H1 (cell line): ENCODE measurements at regions not wholly inside any gene's neighbourhood (a gene's known extent, or its start where the extent isn't known, plus 50 kb on each side); places are given as distances from the start of the nearest gene placed in this dataset.

ENCODE experiments used
- CTCF ChIA-PET: fragments of 300-600 bp; sonication (Branson Sonifier 250); formaldehyde crosslinking; loops from one replicate; lab custom pipeline; 2021; ENCODE audit not compliant: partially characterized antibody; lab: Charles Lee
- POLR2A ChIA-PET: fragments of 300-600 bp; sonication (Branson Sonifier 250); formaldehyde crosslinking; loops from one replicate; lab custom pipeline; 2021; ENCODE audit warnings: inconsistent platforms; ENCODE audit not compliant: partially characterized antibody; lab: Charles Lee
- DNase-seq, 2 experiments: peaks; one replicate each; pipeline versions ENCODE4 v3.0.0 to v3.0.0-alpha.2; 2010 to 2022; ENCODE audit warnings: low spot score in 2 of 2, low read depth in 1 of 2, mixed read lengths in 1 of 2
- FAIRE-seq: peaks from 2 replicates; lab custom pipeline; 2011; peaks lifted over from hg19 to GRCh38; lab: Jason Lieb, UNC
- H2AFZ ChIP-seq: 2 replicates; pipeline ENCODE4 v1.8.1; 2012; ENCODE audit warnings: low read length, inconsistent platforms
- H2AK5ac ChIP-seq: 2 replicates; pipeline ENCODE4 v1.6.1; 2013; ENCODE audit warnings: low read depth, low read length
- H2BK120ac ChIP-seq: replicated peaks from 2 replicates; pipeline ENCODE3; 2013; ENCODE audit warnings: low read depth, low read length, inconsistent platforms
- H2BK12ac ChIP-seq: 2 replicates; pipeline ENCODE4 v1.6.1; 2013; ENCODE audit warnings: low read depth, low read length
- H2BK15ac ChIP-seq: 2 replicates; pipeline ENCODE4 v1.6.1; 2013; ENCODE audit warnings: low read length
- H2BK20ac ChIP-seq: 2 replicates; pipeline ENCODE4 v1.6.1; 2013; ENCODE audit warnings: low read length
- H2BK5ac ChIP-seq: 2 replicates; pipeline ENCODE4 v1.6.1; 2013; ENCODE audit warnings: low read depth, low read length
- H3K14ac ChIP-seq: 2 replicates; pipeline ENCODE4 v1.6.1; 2013; ENCODE audit warnings: inconsistent platforms; ENCODE audit not compliant: insufficient read length
- H3K18ac ChIP-seq: 2 replicates; pipeline ENCODE4 v1.6.1; 2013; ENCODE audit warnings: low read length; ENCODE audit errors: extremely low read depth
- H3K23ac ChIP-seq: 2 replicates; pipeline ENCODE4 v1.6.1; 2013; ENCODE audit warnings: inconsistent platforms; ENCODE audit not compliant: insufficient read length
- H3K23me2 ChIP-seq: 2 replicates; pipeline ENCODE4 v1.6.1; 2013; ENCODE audit warnings: low read depth, low read length
- H3K27ac ChIP-seq: 2 replicates; pipeline ENCODE4 v1.6.1; 2011; ENCODE audit warnings: low read depth, low read length, inconsistent platforms
- H3K27me3 ChIP-seq, 4 experiments: replicated peaks in 1 of 4; 1 replicate in 1 of 4; 2 replicates in 3 of 4; pipeline versions ENCODE4 v1.6.1 to v1.8.1; 2011 to 2013; ENCODE audit warnings: low read length in 3 of 4, mild to moderate bottlenecking in 3 of 4, inconsistent platforms in 2 of 4, mixed read lengths in 2 of 4, moderate library complexity in 1 of 4; ENCODE audit not compliant: control insufficient read depth in 3 of 4, insufficient read depth in 3 of 4; ENCODE audit errors: extremely low read depth in 1 of 4
- H3K36me3 ChIP-seq, 4 experiments: 2 replicates each; pipeline versions ENCODE4 v1.6.1 to v1.8.1; 2011 to 2013; ENCODE audit warnings: mild to moderate bottlenecking in 4 of 4, low read length in 3 of 4, moderate library complexity in 2 of 4, control low read depth in 1 of 4, inconsistent platforms in 1 of 4; ENCODE audit not compliant: insufficient read depth in 4 of 4, control insufficient read depth in 2 of 4
- H3K4ac ChIP-seq: replicated peaks from 2 replicates; pipeline ENCODE3; 2013; ENCODE audit warnings: low read length, low read depth, mixed read lengths, inconsistent platforms; ENCODE audit not compliant: insufficient read length
- H3K4me1 ChIP-seq, 4 experiments: replicated peaks in 1 of 4; 1 replicate in 1 of 4; 2 replicates in 3 of 4; pipeline versions ENCODE4 v1.6.1 to v1.8.1; 2011 to 2013; ENCODE audit warnings: low read length in 3 of 4, inconsistent platforms in 2 of 4, mixed read lengths in 1 of 4; ENCODE audit not compliant: insufficient read depth in 4 of 4, control insufficient read depth in 3 of 4
- H3K4me2 ChIP-seq, 2 experiments: 2 replicates each; pipeline versions ENCODE4 v1.6.1 to v1.8.1; 2011 to 2013; ENCODE audit warnings: low read depth in 2 of 2, low read length in 2 of 2, control low read depth in 1 of 2, inconsistent platforms in 1 of 2, mild to moderate bottlenecking in 1 of 2; ENCODE audit not compliant: insufficient read depth in 1 of 2
- H3K4me3 ChIP-seq, 4 experiments: fragments of 200-600, 300-600 bp in 1 of 4; sonication (generic), shearing (Covaris generic), sonication (Bioruptor Twin) in 1 of 4; 2 replicates each; pipeline versions ENCODE4 v1.5.1 to v1.8.1; 2011 to 2016; ENCODE audit warnings: low read length in 4 of 4, low read depth in 3 of 4, control low read depth in 2 of 4, inconsistent platforms in 2 of 4, mild to moderate bottlenecking in 2 of 4, mixed read lengths in 1 of 4, moderate library complexity in 1 of 4; ENCODE audit not compliant: insufficient read depth in 2 of 4; ENCODE audit errors: extremely low read depth in 1 of 4
- H3K56ac ChIP-seq: replicated peaks from 2 replicates; pipeline ENCODE3; 2013; ENCODE audit warnings: low read depth, mild to moderate bottlenecking, mixed read lengths, low read length, inconsistent platforms; ENCODE audit not compliant: insufficient read length
- H3K79me1 ChIP-seq: 2 replicates; pipeline ENCODE4 v1.6.1; 2013; ENCODE audit warnings: low read depth, low read length, control low read depth
- H3K79me2 ChIP-seq, 2 experiments: 2 replicates each; pipeline versions ENCODE4 v1.6.1 to v1.8.1; 2012 to 2013; ENCODE audit warnings: low read length in 2 of 2, mild to moderate bottlenecking in 2 of 2, inconsistent platforms in 1 of 2; ENCODE audit not compliant: insufficient read depth in 2 of 2, control insufficient read depth in 1 of 2
- H3K9ac ChIP-seq, 4 experiments: replicated peaks in 1 of 4; 1 replicate in 1 of 4; 2 replicates in 3 of 4; pipeline versions ENCODE4 v1.6.1 to v1.8.1; 2011 to 2013; ENCODE audit warnings: low read depth in 3 of 4, low read length in 3 of 4, control low read depth in 2 of 4, mild to moderate bottlenecking in 2 of 4, moderate library complexity in 2 of 4, inconsistent platforms in 1 of 4; ENCODE audit errors: extremely low read depth in 1 of 4
- H3K9me3 ChIP-seq, 2 experiments: 2 replicates each; pipeline versions ENCODE4 v1.6.1 to v1.8.1; 2012 to 2013; ENCODE audit warnings: mild to moderate bottlenecking in 2 of 2, moderate library complexity in 2 of 2, control low read depth in 1 of 2, inconsistent platforms in 1 of 2, low read depth in 1 of 2, low read length in 1 of 2, mixed read lengths in 1 of 2; ENCODE audit not compliant: insufficient read depth in 2 of 2
- H4K20me1 ChIP-seq, 2 experiments: replicated peaks in 1 of 2; 2 replicates each; pipeline versions ENCODE3 to v1.8.1; 2011 to 2013; ENCODE audit warnings: inconsistent platforms in 2 of 2, low read length in 2 of 2, mild to moderate bottlenecking in 1 of 2; ENCODE audit not compliant: insufficient read depth in 2 of 2, control insufficient read depth in 1 of 2
- H4K5ac ChIP-seq: 2 replicates; pipeline ENCODE4 v1.6.1; 2013; ENCODE audit warnings: low read length, low read depth, mixed read lengths, inconsistent platforms; ENCODE audit not compliant: insufficient read length
- H4K8ac ChIP-seq: 2 replicates; pipeline ENCODE4 v1.8.0; 2013; ENCODE audit warnings: mild to moderate bottlenecking, moderate library complexity, low read length, inconsistent platforms; ENCODE audit not compliant: insufficient read depth; ENCODE audit errors: extremely low read depth
- H4K91ac ChIP-seq: replicated peaks from 2 replicates; pipeline ENCODE3; 2013; ENCODE audit warnings: low read length, mixed read lengths, inconsistent platforms; ENCODE audit not compliant: insufficient read length
- CBX5 ChIP-seq: fragments of 300-800, 300-1000 bp; sonication (generic); IDR thresholded peaks from 2 replicates; pipeline ENCODE4 v1.7.1; 2016; ENCODE audit warnings: antibody characterized with exemption, low read length, low read depth
- CEBPB ChIP-seq: IDR thresholded peaks from 2 replicates; pipeline ENCODE4 v1.6.1; 2012; ENCODE audit warnings: low read depth, low read length
- CHD2 ChIP-seq: IDR thresholded peaks from 2 replicates; pipeline ENCODE4 v1.6.1; 2012; ENCODE audit warnings: low read length, improper control_type of control experiment
- JUN ChIP-seq: IDR thresholded peaks from 2 replicates; pipeline ENCODE4 v1.6.1; 2011; ENCODE audit warnings: low read depth, mild to moderate bottlenecking, improper control_type of control experiment, low read length
- KDM5A ChIP-seq: fragments of 200-600 bp; IDR thresholded peaks from 2 replicates; pipeline ENCODE4 v1.7.1; 2012; ENCODE audit warnings: mild to moderate bottlenecking, low read length, inconsistent platforms, mixed read lengths
- MAFK ChIP-seq: IDR thresholded peaks from 2 replicates; pipeline ENCODE4 v1.6.1; 2012; ENCODE audit warnings: low read depth, mild to moderate bottlenecking, improper control_type of control experiment, low read length
- SIRT6 ChIP-seq: IDR thresholded peaks from one replicate; pipeline ENCODE4 v1.7.1; 2012; ENCODE audit warnings: low read length, inconsistent platforms
- TAF1 ChIP-seq: IDR thresholded peaks from 2 replicates; pipeline ENCODE4 v1.6.1; 2011; ENCODE audit warnings: mild to moderate bottlenecking, low read depth, low read length

DNA sequence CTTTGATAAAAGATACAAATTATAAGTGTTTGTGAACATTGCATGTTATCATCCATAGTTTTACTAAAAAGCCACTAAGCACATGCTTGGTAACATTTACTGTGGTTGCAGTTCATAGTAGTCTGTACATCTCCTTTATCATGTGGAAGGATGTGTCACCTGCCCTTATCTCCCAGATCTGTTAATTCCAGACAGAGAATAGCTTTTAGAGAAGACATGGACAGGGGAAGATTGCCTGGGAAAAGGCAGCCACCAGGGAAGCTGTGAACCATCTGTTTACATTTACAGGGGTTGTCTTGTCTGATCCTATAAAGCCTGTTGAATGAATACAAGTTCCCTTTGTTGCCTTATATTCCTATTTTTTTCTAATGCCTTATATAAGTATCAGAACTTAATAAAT lies 396.0 kb downstream of the FAT4 start:
- Histone ChIP-seq H4K5ac (no peak overlapping the region), H3K9ac (no peak overlapping the region), H2BK12ac (no peak overlapping the region), H2AK5ac (no peak overlapping the region), H2BK5ac (no peak overlapping the region), H2AFZ (no peak overlapping the region), H3K79me2 (no peaks in the 10 kb centered on the region), H3K4ac (no peak overlapping the region), H2BK15ac (no peak overlapping the region), H4K91ac (no peak overlapping the region), H3K23me2 (no peaks in the 10 kb centered on the region; the same call in 1 of the 2 replicates), H3K9me3 (no peaks in the 10 kb centered on the region), H3K27me3 (no peaks in the 10 kb centered on the region), H4K8ac (no peak overlapping the region), H2BK120ac (no peak overlapping the region), H3K56ac (no peak overlapping the region), H3K4me3 (no peak overlapping the region), H3K36me3 (no peaks in the 10 kb centered on the region), H3K27ac (no peak overlapping the region), H3K79me1 (no peaks in the 10 kb centered on the region), H3K4me1 (peaks cover 0 to 8% (median 3%) of the 10 kb centered on the region in 4 experiments; a peak in 2 of 7 replicates), H4K20me1 (no peaks in the 10 kb centered on the region), H3K18ac (no peak overlapping the region), H3K4me2 (no peak overlapping the region), H3K23ac (no peak overlapping the region), H3K14ac (no peak overlapping the region), H2BK20ac (no peak overlapping the region)
- CTCF ChIA-PET = interaction anchor here (1.3 to 1.5 kb wide), 2 partner anchors 10 to 18 kb away, joined by 3 to 4 read pairs; no protein-coding TSS in a partner anchor
- POLR2A ChIA-PET = no interaction called here
- FAIRE-seq (no peak), DNase-seq (no peak)
- no peak for TF ChIP-seq CHD2
- no peak for TF ChIP-seq CEBPB
- TF ChIP-seq MAFK = no peak
- no peak for TF ChIP-seq SIRT6
- no peak for TF ChIP-seq CBX5
- TF ChIP-seq KDM5A = no peak
- TF ChIP-seq TAF1 = no peak
- no peak for TF ChIP-seq JUN
